Activated T-cell treated with anti-CD3 and anti-CD28 coated beads, Interleukin-2, amount 50 U/mL, for 24 hours (primary cell): ENCODE measurements at regions not wholly inside any gene's neighbourhood (a gene's known extent, or its start where the extent isn't known, plus 50 kb on each side); places are given as distances from the start of the nearest gene placed in this dataset.
"Not testable (repeated sequence)": the region's sequence is repeated elsewhere in the genome, so short reads cannot be mapped to it uniquely, and the experiment has no call there.

ENCODE experiments used
- DNase-seq: peaks from one replicate; pipeline ENCODE4 v3.0.0-alpha.2; 2020
- H3K27ac Mint-ChIP-seq: 2 replicates; pipeline ENCODE4 v1.8.0; 2020; ENCODE audit warnings: mild to moderate bottlenecking, mixed read lengths
- H3K27me3 Mint-ChIP-seq: 2 replicates; pipeline ENCODE4 v1.8.0; 2020; ENCODE audit warnings: mixed read lengths
- H3K36me3 Mint-ChIP-seq: 2 replicates; pipeline ENCODE4 v1.8.0; 2020; ENCODE audit warnings: low read depth, mixed read lengths
- H3K4me1 Mint-ChIP-seq: 2 replicates; pipeline ENCODE4 v1.8.0; 2020; ENCODE audit warnings: low read depth, mixed read lengths
- H3K4me3 Mint-ChIP-seq: 2 replicates; pipeline ENCODE4 v1.8.0; 2020; ENCODE audit warnings: mild to moderate bottlenecking, moderate library complexity, mixed read lengths
- H3K9me3 Mint-ChIP-seq: 2 replicates; pipeline ENCODE4 v1.8.0; 2020; ENCODE audit warnings: mixed read lengths

GRCh38 chr4:72959411-72959810 lies 110.1 kb downstream of the COX18 start:
- Mint-ChIP-seq H3K4me3 (no peak overlapping the region), H3K27me3 (peaks cover 38% of the 10 kb centered on the region), H3K36me3 (no peaks in the 10 kb centered on the region), H3K4me1 (peaks cover 4% of the 10 kb centered on the region), H3K27ac (no peak overlapping the region), H3K9me3 (peaks cover 35% of the 10 kb centered on the region)
- DNase-seq, result no peak

- H3K27me3 Mint-ChIP-seq, result peaks cover 27% of the 10 kb centered on the region
- H3K4me3 Mint-ChIP-seq, result no peak overlapping the region
- H3K27ac Mint-ChIP-seq, result no peak overlapping the region
- H3K4me1 Mint-ChIP-seq, result peaks cover 14% of the 10 kb centered on the region
- H3K9me3 Mint-ChIP-seq, result peaks cover 9% of the 10 kb centered on the region
- no peak for DNase-seq
- H3K36me3 Mint-ChIP-seq, result no peaks in the 10 kb centered on the region
These were observed 114.7 kb downstream of the COX18 start for GRCh38 chr4:72954811-72955210.

- no peaks in the 10 kb centered on the region for H3K9me3 Mint-ChIP-seq
- no peak for DNase-seq
These were observed 115.9 kb downstream of the COX18 start for GRCh38 chr4:72953571-72953970.

GRCh38 chr4:72951628-72952027 lies 117.9 kb downstream of the COX18 start:
- no peak for DNase-seq
- H3K9me3 Mint-ChIP-seq, result no peaks in the 10 kb centered on the region
- peak overlapping the region; percentile 28 for H3K27ac Mint-ChIP-seq
- H3K36me3 Mint-ChIP-seq, result no peaks in the 10 kb centered on the region
- no peak overlapping the region for H3K4me3 Mint-ChIP-seq
- H3K27me3 Mint-ChIP-seq, result peaks cover 15% of the 10 kb centered on the region
- H3K4me1 Mint-ChIP-seq, result peaks cover 14% of the 10 kb centered on the region

More at GRCh38 chr4:72953571-72953970, 115.9 kb downstream of the COX18 start:
- Mint-ChIP-seq H3K27me3 (peaks cover 27% of the 10 kb centered on the region), H3K27ac (no peak overlapping the region), H3K4me1 (peaks cover 14% of the 10 kb centered on the region), H3K4me3 (no peak overlapping the region), H3K36me3 (no peaks in the 10 kb centered on the region)

GRCh38 chr4:72951147-72951546 lies 118.4 kb downstream of the COX18 start:
- DNase-seq, result no peak
- peaks cover 11% of the 10 kb centered on the region for H3K27me3 Mint-ChIP-seq
- H3K4me3 Mint-ChIP-seq, result no peak overlapping the region
- peaks cover 14% of the 10 kb centered on the region for H3K4me1 Mint-ChIP-seq
- no peak overlapping the region for H3K27ac Mint-ChIP-seq
- no peaks in the 10 kb centered on the region for H3K9me3 Mint-ChIP-seq
- H3K36me3 Mint-ChIP-seq, result no peaks in the 10 kb centered on the region

GRCh38 chr4:72948080-72948479 lies 121.4 kb downstream of the COX18 start:
- DNase-seq, result no peak
- no peak overlapping the region for H3K4me3 Mint-ChIP-seq
- H3K36me3 Mint-ChIP-seq, result no peaks in the 10 kb centered on the region
- H3K27ac Mint-ChIP-seq, result no peak overlapping the region
- peaks cover 10% of the 10 kb centered on the region for H3K4me1 Mint-ChIP-seq
- H3K27me3 Mint-ChIP-seq, result peaks cover 3% of the 10 kb centered on the region
- no peaks in the 10 kb centered on the region for H3K9me3 Mint-ChIP-seq

GRCh38 chr4:72945719-72946336 lies 123.7 kb downstream of the COX18 start:
- Mint-ChIP-seq H3K9me3 (no peaks in the 10 kb centered on the region), H3K4me1 (no peaks in the 10 kb centered on the region), H3K27me3 (peaks cover 6% of the 10 kb centered on the region), H3K4me3 (no peak overlapping the region), H3K36me3 (no peaks in the 10 kb centered on the region), H3K27ac (no peak overlapping the region)
- no peak for DNase-seq

GRCh38 chr4:72942565-72942964 lies 127.0 kb downstream of the COX18 start:
- no peak overlapping the region for H3K27ac Mint-ChIP-seq
- H3K4me1 Mint-ChIP-seq, result no peaks in the 10 kb centered on the region
- DNase-seq, result no peak
- no peak overlapping the region for H3K4me3 Mint-ChIP-seq
- H3K27me3 Mint-ChIP-seq, result peaks cover 10% of the 10 kb centered on the region
- H3K9me3 Mint-ChIP-seq, result no peaks in the 10 kb centered on the region
- no peaks in the 10 kb centered on the region for H3K36me3 Mint-ChIP-seq

- Mint-ChIP-seq H3K27me3 (peaks cover 16% of the 10 kb centered on the region), H3K36me3 (no peaks in the 10 kb centered on the region), H3K9me3 (no peaks in the 10 kb centered on the region), H3K4me1 (peaks cover 3% of the 10 kb centered on the region), H3K4me3 (no peak overlapping the region), H3K27ac (no peak overlapping the region)
- DNase-seq, result no peak
These were observed 131.0 kb downstream of the COX18 start for GRCh38 chr4:72938516-72938915.

GRCh38 chr4:72935462-72935861 lies 134.1 kb downstream of the COX18 start:
- DNase-seq, result no peak
- H3K4me1 Mint-ChIP-seq, result peaks cover 3% of the 10 kb centered on the region
- peaks cover 11% of the 10 kb centered on the region for H3K27me3 Mint-ChIP-seq
- no peaks in the 10 kb centered on the region for H3K36me3 Mint-ChIP-seq
- no peak overlapping the region for H3K4me3 Mint-ChIP-seq
- H3K27ac Mint-ChIP-seq, result no peak overlapping the region
- no peaks in the 10 kb centered on the region for H3K9me3 Mint-ChIP-seq

- Mint-ChIP-seq H3K4me1 (peaks cover 3% of the 10 kb centered on the region), H3K9me3 (no peaks in the 10 kb centered on the region), H3K27me3 (peaks cover 11% of the 10 kb centered on the region), H3K36me3 (no peaks in the 10 kb centered on the region), H3K4me3 (no peak overlapping the region), H3K27ac (no peak overlapping the region)
- DNase-seq, result no peak
These were observed 136.5 kb downstream of the COX18 start for GRCh38 chr4:72933029-72933428.

- peaks cover 3% of the 10 kb centered on the region for H3K4me1 Mint-ChIP-seq
- no peak for DNase-seq
- H3K36me3 Mint-ChIP-seq, result no peaks in the 10 kb centered on the region
- H3K9me3 Mint-ChIP-seq, result no peaks in the 10 kb centered on the region
- no peak overlapping the region for H3K27ac Mint-ChIP-seq
- no peak overlapping the region for H3K4me3 Mint-ChIP-seq
- H3K27me3 Mint-ChIP-seq, result peaks cover 1% of the 10 kb centered on the region
These were observed 138.2 kb downstream of the COX18 start for GRCh38 chr4:72931346-72931745.

GRCh38 chr4:72929596-72930274 lies 139.8 kb downstream of the COX18 start:
- not testable (repeated sequence) for H3K4me3 Mint-ChIP-seq, H3K4me1 Mint-ChIP-seq, DNase-seq, H3K27me3 Mint-ChIP-seq, H3K36me3 Mint-ChIP-seq, H3K9me3 Mint-ChIP-seq, H3K27ac Mint-ChIP-seq

- peaks cover 3% of the 10 kb centered on the region for H3K9me3 Mint-ChIP-seq
- no peak overlapping the region for H3K27ac Mint-ChIP-seq
- H3K36me3 Mint-ChIP-seq, result no peaks in the 10 kb centered on the region
- H3K4me1 Mint-ChIP-seq, result no peaks in the 10 kb centered on the region
- no peak overlapping the region for H3K4me3 Mint-ChIP-seq
- DNase-seq, result no peak
- H3K27me3 Mint-ChIP-seq, result peaks cover 10% of the 10 kb centered on the region
These were observed 144.7 kb downstream of the COX18 start for GRCh38 chr4:72924814-72925213.

- no peaks in the 10 kb centered on the region for H3K4me1 Mint-ChIP-seq
- peaks cover 8% of the 10 kb centered on the region for H3K27me3 Mint-ChIP-seq
- H3K9me3 Mint-ChIP-seq, result peaks cover 3% of the 10 kb centered on the region
- no peak for DNase-seq
- H3K36me3 Mint-ChIP-seq, result no peaks in the 10 kb centered on the region
- no peak overlapping the region for H3K4me3 Mint-ChIP-seq
- no peak overlapping the region for H3K27ac Mint-ChIP-seq
These were observed 149.6 kb downstream of the COX18 start for GRCh38 chr4:72919937-72920336.
